KMS-11 (cell line): ENCODE measurements at regions not wholly inside any gene's neighbourhood (a gene's known extent, or its start where the extent isn't known, plus 50 kb on each side); places are given as distances from the start of the nearest gene placed in this dataset.
"Not testable (repeated sequence)": the region's sequence is repeated elsewhere in the genome, so short reads cannot be mapped to it uniquely, and the experiment has no call there.

Source experiments
- H2AFZ ChIP-seq: fragments of 200-600 bp; sonication (generic); 2 replicates; pipeline ENCODE4 v1.6.1; 2016; ENCODE audit warnings: antibody characterized with exemption, mixed run types, low read depth
- H3K27ac ChIP-seq: fragments of 200-600 bp; sonication (generic); 2 replicates; pipeline ENCODE4 v1.6.1; 2016; ENCODE audit warnings: mild to moderate bottlenecking, mixed run types
- H3K27me3 ChIP-seq: fragments of 200-600 bp; sonication (generic); 2 replicates; pipeline ENCODE4 v1.6.1; 2017; ENCODE audit warnings: mild to moderate bottlenecking, low read depth, mixed run types, moderate library complexity; ENCODE audit not compliant: insufficient read depth
- H3K36me3 ChIP-seq: fragments of 200-600 bp; sonication (generic); 2 replicates; pipeline ENCODE4 v1.6.1; 2017; ENCODE audit warnings: mild to moderate bottlenecking, mixed run types; ENCODE audit not compliant: insufficient read depth
- H3K4me1 ChIP-seq: fragments of 200-600 bp; sonication (generic); 2 replicates; pipeline ENCODE4 v1.6.1; 2016; ENCODE audit warnings: mild to moderate bottlenecking, low read depth, mixed run types; ENCODE audit not compliant: poor library complexity, severe bottlenecking
- H3K4me2 ChIP-seq: fragments of 200-600 bp; sonication (generic); 2 replicates; pipeline ENCODE4 v1.7.0; 2016; ENCODE audit warnings: mild to moderate bottlenecking, mixed run types
- H3K4me3 ChIP-seq: fragments of 200-600 bp; sonication (generic); IDR thresholded peaks from 2 replicates; pipeline ENCODE4 v1.6.1; 2017; ENCODE audit warnings: low read depth, low read length, mixed read lengths; ENCODE audit not compliant: insufficient read depth
- H3K79me2 ChIP-seq: fragments of 200-600 bp; sonication (generic); 2 replicates; pipeline ENCODE4 v1.6.1; 2016; ENCODE audit warnings: low read depth, mixed run types; ENCODE audit not compliant: insufficient read depth
- H3K9ac ChIP-seq: fragments of 200-600 bp; sonication (generic); 2 replicates; pipeline ENCODE4 v1.6.1; 2016; ENCODE audit warnings: mild to moderate bottlenecking, mixed run types
- H4K20me1 ChIP-seq: fragments of 200-600 bp; sonication (generic); 2 replicates; pipeline ENCODE4 v1.6.1; 2016; ENCODE audit warnings: mild to moderate bottlenecking, mixed run types; ENCODE audit not compliant: insufficient read depth

GRCh38 chr2:91575701-91576100 is 2884.2 kb downstream of the RPIA start:
- H3K4me3 ChIP-seq, H3K27me3 ChIP-seq, H3K79me2 ChIP-seq, H3K4me1 ChIP-seq, H4K20me1 ChIP-seq, H3K9ac ChIP-seq, H3K27ac ChIP-seq, H3K36me3 ChIP-seq, H3K4me2 ChIP-seq, H2AFZ ChIP-seq: not testable (repeated sequence)

GRCh38 chr2:91577406-91577805 is 2885.9 kb downstream of the RPIA start:
- H3K4me1 ChIP-seq, H3K9ac ChIP-seq, H3K4me2 ChIP-seq, H3K27ac ChIP-seq, H3K4me3 ChIP-seq, H3K79me2 ChIP-seq, H3K36me3 ChIP-seq, H2AFZ ChIP-seq, H4K20me1 ChIP-seq, H3K27me3 ChIP-seq: not testable (repeated sequence)

GRCh38 chr2:91578678-91579077 is 2887.2 kb downstream of the RPIA start:
- H3K9ac ChIP-seq, H3K27ac ChIP-seq, H3K36me3 ChIP-seq, H2AFZ ChIP-seq, H3K4me1 ChIP-seq, H4K20me1 ChIP-seq, H3K79me2 ChIP-seq, H3K27me3 ChIP-seq, H3K4me3 ChIP-seq, H3K4me2 ChIP-seq: not testable (repeated sequence)

GRCh38 chr2:91579555-91579954 is 2888.1 kb downstream of the RPIA start:
- H3K79me2 ChIP-seq, H4K20me1 ChIP-seq, H3K4me1 ChIP-seq, H3K27me3 ChIP-seq, H3K9ac ChIP-seq, H3K27ac ChIP-seq, H3K36me3 ChIP-seq, H2AFZ ChIP-seq, H3K4me3 ChIP-seq, H3K4me2 ChIP-seq: not testable (repeated sequence)

GRCh38 chr2:91580043-91580442 is 2888.6 kb downstream of the RPIA start:
- not testable (repeated sequence) for H3K9ac ChIP-seq, H3K4me2 ChIP-seq, H2AFZ ChIP-seq, H3K27me3 ChIP-seq, H3K36me3 ChIP-seq, H3K27ac ChIP-seq, H3K4me1 ChIP-seq, H4K20me1 ChIP-seq, H3K79me2 ChIP-seq, H3K4me3 ChIP-seq

- not testable (repeated sequence) for H3K4me3 ChIP-seq, H4K20me1 ChIP-seq, H2AFZ ChIP-seq, H3K4me2 ChIP-seq, H3K79me2 ChIP-seq, H3K27ac ChIP-seq, H3K27me3 ChIP-seq, H3K36me3 ChIP-seq, H3K9ac ChIP-seq, H3K4me1 ChIP-seq
Observed at GRCh38 chr2:91587098-91587497, 2895.6 kb downstream of the RPIA start.

- H3K9ac ChIP-seq, H3K27ac ChIP-seq, H3K4me1 ChIP-seq, H3K36me3 ChIP-seq, H3K4me2 ChIP-seq, H2AFZ ChIP-seq, H3K27me3 ChIP-seq, H3K4me3 ChIP-seq, H4K20me1 ChIP-seq, H3K79me2 ChIP-seq: not testable (repeated sequence)
Observed at GRCh38 chr2:91587908-91588535, 2896.5 kb downstream of the RPIA start.

GRCh38 chr2:91588782-91589223 is 2897.3 kb downstream of the RPIA start:
- not testable (repeated sequence) for H2AFZ ChIP-seq, H3K4me3 ChIP-seq, H3K79me2 ChIP-seq, H3K9ac ChIP-seq, H3K36me3 ChIP-seq, H3K27me3 ChIP-seq, H3K4me2 ChIP-seq, H3K4me1 ChIP-seq, H3K27ac ChIP-seq, H4K20me1 ChIP-seq

GRCh38 chr2:91589454-91590328 is 2898.2 kb downstream of the RPIA start:
- H2AFZ ChIP-seq, result not testable (repeated sequence)

GRCh38 chr2:91590381-91590780 is 2898.9 kb downstream of the RPIA start:
- H3K4me2 ChIP-seq, H3K9ac ChIP-seq, H3K27ac ChIP-seq, H3K36me3 ChIP-seq, H3K4me1 ChIP-seq, H3K27me3 ChIP-seq, H4K20me1 ChIP-seq, H3K4me3 ChIP-seq, H2AFZ ChIP-seq, H3K79me2 ChIP-seq: not testable (repeated sequence)

More at GRCh38 chr2:91589454-91590328, 2898.2 kb downstream of the RPIA start:
- not testable (repeated sequence) for H3K79me2 ChIP-seq, H3K27me3 ChIP-seq, H3K9ac ChIP-seq, H4K20me1 ChIP-seq, H3K27ac ChIP-seq, H3K4me2 ChIP-seq, H3K4me3 ChIP-seq, H3K4me1 ChIP-seq, H3K36me3 ChIP-seq
